Stimulated activated effector memory CD8-positive, alpha-beta T cell treated with anti-CD3 and anti-CD28 coated beads, Interleukin-12 subunit alpha, Interleukin-12 subunit beta, amount 100 ng/mL, for 72 hours (primary cell): ENCODE measurements at regions not wholly inside any gene's neighbourhood (a gene's known extent, or its start where the extent isn't known, plus 50 kb on each side); places are given as distances from the start of the nearest gene placed in this dataset.

ENCODE experiments used
- ATAC-seq: fragments of 150-1000 bp; cut with Tn5 transposase; 2 replicates; pipeline ENCODE4 v1.10.0; 2021
- DNase-seq, 2 donors: peaks; one replicate each; pipeline ENCODE4 v3.0.0; 2021 to 2022; ENCODE audit warnings: low spot score in 2 of 2
- H3K27ac Mint-ChIP-seq: one replicate; pipeline ENCODE4 v1.8.0; 2022; ENCODE audit warnings: mild to moderate bottlenecking, mixed read lengths
- H3K36me3 Mint-ChIP-seq: one replicate; pipeline ENCODE4 v1.8.0; 2022; ENCODE audit warnings: mild to moderate bottlenecking, mixed read lengths
- H3K4me1 Mint-ChIP-seq: one replicate; pipeline ENCODE4 v1.8.0; 2022; ENCODE audit warnings: mixed read lengths
- H3K4me3 Mint-ChIP-seq: one replicate; pipeline ENCODE4 v1.8.0; 2022; ENCODE audit warnings: mild to moderate bottlenecking, mixed read lengths
- H3K9me3 Mint-ChIP-seq: one replicate; pipeline ENCODE4 v1.8.0; 2022; ENCODE audit warnings: mixed read lengths

DNA sequence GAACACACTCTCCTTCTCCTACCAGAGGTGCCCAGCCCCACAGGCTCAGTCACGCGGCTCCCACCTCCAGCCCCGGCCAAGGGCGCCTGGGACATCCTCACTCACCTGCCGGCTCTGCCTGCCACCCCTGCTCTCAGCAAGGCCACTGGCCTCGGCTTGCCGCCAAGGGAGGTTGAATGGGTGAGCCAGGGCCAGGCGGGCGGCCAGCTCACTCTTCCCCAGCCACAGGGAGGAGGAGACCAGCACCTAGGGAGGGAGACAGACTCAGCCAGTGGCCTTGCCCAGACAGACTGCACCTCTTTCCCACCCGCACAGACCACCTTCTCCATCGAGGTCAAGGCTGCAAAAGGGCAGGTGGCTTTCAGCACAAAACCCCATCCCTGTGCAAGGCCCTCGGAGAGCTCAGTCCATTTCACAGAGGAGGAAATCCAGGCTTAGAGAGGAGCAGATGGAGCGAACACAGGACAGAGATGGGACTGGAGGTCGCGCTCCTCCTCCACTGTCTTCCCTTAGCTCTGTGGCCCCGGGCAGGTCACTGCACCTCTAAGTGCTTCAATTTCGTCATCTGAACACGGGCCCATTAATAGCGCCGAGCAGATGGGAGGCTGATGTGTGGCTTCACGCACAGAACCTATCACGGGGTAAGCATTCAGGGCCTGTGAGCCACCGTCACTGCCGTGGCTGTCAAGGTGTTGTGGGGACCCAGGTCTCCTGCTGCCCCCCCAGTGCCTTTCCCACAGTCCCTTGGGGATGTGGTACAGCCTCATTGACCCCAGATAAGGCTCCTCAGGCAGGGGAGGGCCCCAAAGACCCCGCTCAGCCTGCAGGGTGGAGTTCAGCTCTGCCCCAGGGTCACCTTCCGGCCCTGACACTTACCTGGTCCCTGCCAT, 56.1 kb downstream of the RMI2 start:
- no peak overlapping the region for H3K27ac Mint-ChIP-seq
- H3K36me3 Mint-ChIP-seq = no peaks in the 10 kb centered on the region
- ATAC-seq (no peak), DNase-seq (no peak)
- peaks cover 7% of the 10 kb centered on the region for H3K4me1 Mint-ChIP-seq
- no peaks in the 10 kb centered on the region for H3K9me3 Mint-ChIP-seq
- H3K4me3 Mint-ChIP-seq = no peak overlapping the region

DNA sequence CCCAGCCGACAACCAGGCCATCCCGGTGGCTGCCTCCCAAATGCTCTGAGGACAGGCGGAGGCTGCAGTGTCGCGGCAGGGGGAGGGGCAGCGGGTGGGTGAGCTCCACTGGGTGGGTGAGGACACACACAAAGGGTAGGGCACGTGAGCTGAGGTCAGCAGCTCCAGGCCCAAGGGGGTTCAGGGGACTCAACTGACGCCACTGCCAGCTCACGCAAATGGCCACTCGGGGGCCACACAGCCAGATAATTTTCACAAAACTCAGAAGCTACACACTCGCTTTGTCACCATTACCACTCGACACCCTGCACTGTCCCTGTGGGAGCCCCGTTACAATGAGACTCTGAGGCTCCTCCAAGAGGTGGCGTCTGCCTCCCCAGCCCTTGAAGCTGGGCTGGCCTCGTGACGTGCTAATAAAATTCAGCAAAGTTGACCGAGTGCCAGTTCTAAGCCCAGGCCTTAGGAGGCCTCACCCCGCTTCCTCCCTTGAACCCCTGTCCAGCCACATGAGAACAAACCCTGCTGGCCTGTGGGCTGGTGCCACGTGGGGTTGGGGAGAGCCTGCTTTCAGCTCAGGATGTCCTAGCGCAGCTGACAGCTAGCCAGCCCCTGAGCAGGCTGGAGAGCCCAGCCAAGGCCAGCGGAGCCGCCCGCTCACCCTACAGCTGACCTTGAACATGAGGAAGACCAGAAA, 56.9 kb downstream of the RMI2 start:
- Mint-ChIP-seq H3K9me3 (no peaks in the 10 kb centered on the region), H3K4me3 (no peak overlapping the region), H3K36me3 (no peaks in the 10 kb centered on the region), H3K27ac (no peak overlapping the region), H3K4me1 (no peaks in the 10 kb centered on the region)
- no peak for DNase-seq
- no peak for ATAC-seq

DNA sequence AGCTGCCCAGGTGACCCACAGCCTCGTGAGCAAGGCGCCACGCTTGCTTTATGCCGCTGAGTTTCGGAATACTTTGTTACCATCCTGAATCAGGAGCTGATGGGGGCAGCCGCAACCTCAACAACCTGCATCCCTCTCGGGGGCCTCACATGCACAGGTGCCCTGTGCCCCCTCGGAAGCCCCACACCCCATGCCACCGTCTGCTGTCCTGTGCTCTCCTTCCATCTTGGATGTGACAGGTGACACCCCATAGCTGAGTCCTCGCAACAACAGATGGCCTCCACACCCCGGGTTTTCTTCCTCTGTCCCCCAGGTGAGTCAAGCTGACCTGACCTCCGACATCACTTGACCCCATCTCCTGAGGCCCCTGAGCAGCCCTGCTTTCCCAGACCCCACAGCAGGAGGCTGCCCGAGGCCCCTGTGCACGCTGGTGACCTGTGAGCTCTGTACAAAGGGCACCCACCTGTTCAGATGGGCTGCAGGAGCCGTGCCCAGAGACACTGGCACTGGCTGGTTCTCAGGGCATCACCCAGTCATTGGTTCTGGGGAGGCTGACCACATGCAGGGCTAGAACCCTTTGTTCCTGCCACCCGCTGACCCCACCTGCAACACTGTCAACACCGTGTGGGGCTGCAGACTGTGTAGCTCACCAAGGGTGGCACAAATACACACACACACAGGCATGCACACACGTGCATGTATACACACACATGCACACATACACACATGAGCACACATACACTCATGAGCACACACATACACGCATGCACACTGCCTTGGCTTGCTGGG, 57.7 kb downstream of the RMI2 start:
- no peak overlapping the region for H3K27ac Mint-ChIP-seq
- H3K9me3 Mint-ChIP-seq = no peaks in the 10 kb centered on the region
- no peaks in the 10 kb centered on the region for H3K36me3 Mint-ChIP-seq

DNA sequence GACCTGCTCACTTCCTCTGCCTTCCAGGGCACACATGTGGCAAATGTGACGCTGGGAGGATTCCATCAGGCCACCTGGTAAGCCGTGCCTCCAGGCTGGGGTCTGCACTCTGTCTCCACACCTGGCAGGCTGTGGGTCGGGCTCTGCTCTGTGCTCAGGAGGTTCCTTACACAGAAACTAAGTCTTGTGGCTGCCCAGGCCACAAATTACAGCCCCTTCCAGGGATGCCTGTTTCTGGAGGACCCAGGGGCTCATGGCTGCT, 58.2 kb downstream of the RMI2 start:
- Mint-ChIP-seq H3K27ac (no peak overlapping the region), H3K4me1 (no peaks in the 10 kb centered on the region), H3K4me3 (no peak overlapping the region), H3K9me3 (no peaks in the 10 kb centered on the region), H3K36me3 (no peaks in the 10 kb centered on the region)
- no peak for DNase-seq
- no peak for ATAC-seq

More for the DNA sequence above, 57.7 kb downstream of the RMI2 start:
- ATAC-seq (no peak), DNase-seq (no peak)
- no peaks in the 10 kb centered on the region for H3K4me1 Mint-ChIP-seq
- H3K4me3 Mint-ChIP-seq = no peak overlapping the region

GRCh38 chr16:11403920-11404319, 58.7 kb downstream of the RMI2 start:
- Mint-ChIP-seq H3K9me3 (no peaks in the 10 kb centered on the region), H3K4me1 (no peaks in the 10 kb centered on the region), H3K27ac (no peak overlapping the region), H3K36me3 (no peaks in the 10 kb centered on the region), H3K4me3 (no peak overlapping the region)
- ATAC-seq (no peak), DNase-seq (no peak)

GRCh38 chr16:11404603-11405002, 59.3 kb downstream of the RMI2 start:
- Mint-ChIP-seq H3K4me1 (no peaks in the 10 kb centered on the region), H3K4me3 (no peak overlapping the region), H3K36me3 (no peaks in the 10 kb centered on the region), H3K27ac (no peak overlapping the region), H3K9me3 (no peaks in the 10 kb centered on the region)
- DNase-seq (no peak), ATAC-seq (no peak)

DNA sequence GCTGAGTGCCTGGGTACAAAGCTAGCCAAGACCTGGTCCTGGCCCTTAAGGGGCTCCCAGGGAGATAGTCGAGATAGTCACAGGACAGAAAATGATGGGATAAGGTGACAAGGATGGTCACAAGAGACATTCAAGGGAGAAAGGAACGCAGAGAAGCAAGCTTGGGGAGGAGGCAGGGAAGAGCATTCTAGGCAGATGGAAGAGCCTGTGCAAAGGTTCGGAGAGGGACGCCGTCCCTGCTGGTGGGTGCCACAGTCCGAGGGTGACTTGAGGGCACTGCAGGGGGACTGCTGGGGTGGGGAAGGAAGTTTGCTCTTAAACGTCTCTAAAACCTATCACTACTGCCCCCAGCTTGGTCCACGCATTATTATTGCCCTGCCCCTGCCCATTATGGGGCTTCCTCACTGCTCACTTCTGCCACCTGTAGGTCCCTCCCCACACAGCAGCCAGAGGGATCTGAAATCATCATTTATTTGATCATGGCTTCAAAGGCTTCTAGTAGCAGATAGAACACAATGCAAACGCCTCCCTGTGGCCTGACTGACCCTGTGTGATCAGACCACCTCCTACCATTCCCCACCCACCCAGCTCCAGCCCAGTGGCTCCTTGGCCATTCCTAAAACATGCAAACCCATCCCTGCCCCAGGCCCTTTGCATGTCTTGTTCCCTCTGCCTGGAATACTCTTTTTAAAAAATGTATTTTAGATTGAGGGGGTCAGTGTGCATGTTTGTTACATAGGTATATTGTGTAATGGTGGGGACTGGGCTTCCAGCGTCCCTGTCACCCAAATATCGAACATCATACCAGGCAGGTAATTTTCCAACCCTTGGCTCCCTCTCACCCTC, 60.3 kb downstream of the RMI2 start:
- DNase-seq (peak; percentile 38 to 87), ATAC-seq (peak; percentile 33)
- H3K27ac Mint-ChIP-seq = no peak overlapping the region
- no peaks in the 10 kb centered on the region for H3K9me3 Mint-ChIP-seq
- H3K36me3 Mint-ChIP-seq = no peaks in the 10 kb centered on the region
- H3K4me3 Mint-ChIP-seq = no peak overlapping the region
- no peaks in the 10 kb centered on the region for H3K4me1 Mint-ChIP-seq

GRCh38 chr16:11406177-11406560, 60.9 kb downstream of the RMI2 start:
- no peaks in the 10 kb centered on the region for H3K36me3 Mint-ChIP-seq
- no peaks in the 10 kb centered on the region for H3K9me3 Mint-ChIP-seq
- H3K27ac Mint-ChIP-seq = no peak overlapping the region
- DNase-seq (no peak), ATAC-seq (no peak)
- no peak overlapping the region for H3K4me3 Mint-ChIP-seq
- H3K4me1 Mint-ChIP-seq = no peaks in the 10 kb centered on the region

- H3K27ac Mint-ChIP-seq = peak overlapping the region; percentile 67
- H3K36me3 Mint-ChIP-seq = no peaks in the 10 kb centered on the region
- ATAC-seq = peak; percentile 60
- H3K4me3 Mint-ChIP-seq = no peak overlapping the region
- no peaks in the 10 kb centered on the region for H3K9me3 Mint-ChIP-seq
- DNase-seq = peak; percentile 53 to 85
- H3K4me1 Mint-ChIP-seq = peaks cover 5% of the 10 kb centered on the region
Observed at GRCh38 chr16:11407047-11407982, 62.1 kb downstream of the RMI2 start.

GRCh38 chr16:11408216-11408615, 63.0 kb downstream of the RMI2 start:
- Mint-ChIP-seq H3K9me3 (no peaks in the 10 kb centered on the region), H3K27ac (no peak overlapping the region), H3K4me1 (peaks cover 6% of the 10 kb centered on the region), H3K4me3 (no peak overlapping the region), H3K36me3 (no peaks in the 10 kb centered on the region)
- ATAC-seq (no peak), DNase-seq (no peak)

DNA sequence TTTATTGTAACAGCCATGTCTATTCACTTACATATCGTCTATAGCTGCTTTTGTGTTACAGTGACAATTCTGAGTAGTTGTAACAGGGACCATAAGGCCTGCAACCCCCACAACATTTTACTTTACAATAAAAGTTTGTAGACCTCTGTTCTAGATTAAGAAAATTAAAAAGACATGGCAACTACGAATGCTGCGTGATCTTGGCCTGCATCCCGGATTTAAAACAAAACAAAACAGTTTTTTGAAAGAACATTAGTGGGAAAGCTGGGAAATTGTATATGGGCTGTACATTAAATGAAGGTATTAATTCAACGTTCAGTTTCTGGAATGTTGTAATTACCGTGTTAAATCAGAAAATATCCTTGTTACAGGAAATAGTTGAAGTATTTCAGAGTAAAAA, 64.1 kb downstream of the RMI2 start:
- no peak overlapping the region for H3K27ac Mint-ChIP-seq
- no peaks in the 10 kb centered on the region for H3K9me3 Mint-ChIP-seq
- peaks cover 6% of the 10 kb centered on the region for H3K4me1 Mint-ChIP-seq
- H3K4me3 Mint-ChIP-seq = no peak overlapping the region
- DNase-seq = no peak
- H3K36me3 Mint-ChIP-seq = no peaks in the 10 kb centered on the region
- ATAC-seq = no peak

DNA sequence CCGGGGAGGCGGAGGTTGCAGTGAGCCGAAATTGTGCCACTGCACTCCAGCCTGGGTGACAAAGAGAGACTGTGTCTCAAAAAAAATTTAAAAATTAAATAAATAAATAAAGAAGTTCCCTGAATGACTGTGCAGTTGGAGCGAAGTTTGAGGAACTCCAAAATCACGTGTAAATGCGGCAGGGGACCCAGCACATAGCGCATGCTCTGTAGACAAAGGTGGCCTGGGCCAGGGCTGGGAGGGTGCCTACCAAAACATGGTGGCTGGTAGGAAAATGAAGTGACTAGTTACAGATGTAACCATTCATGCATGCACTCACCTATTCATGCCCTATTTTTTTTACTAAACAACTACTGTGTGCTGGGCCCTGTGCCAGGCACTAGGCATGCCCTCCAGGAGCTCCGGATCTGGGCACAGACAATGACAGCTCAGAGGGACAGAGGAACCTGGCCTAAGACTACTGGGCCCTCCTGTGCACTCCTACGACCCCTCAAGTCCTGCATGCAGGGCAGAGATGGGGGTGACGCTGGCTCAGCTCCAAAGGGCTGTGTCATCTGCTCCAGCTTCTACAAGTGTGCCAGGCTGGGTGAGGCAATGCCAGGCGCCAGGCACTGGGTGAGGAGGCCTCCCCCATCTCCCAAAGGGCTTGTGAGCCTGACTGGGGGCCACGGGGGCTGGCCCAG, 65.3 kb downstream of the RMI2 start:
- DNase-seq = no peak

DNA sequence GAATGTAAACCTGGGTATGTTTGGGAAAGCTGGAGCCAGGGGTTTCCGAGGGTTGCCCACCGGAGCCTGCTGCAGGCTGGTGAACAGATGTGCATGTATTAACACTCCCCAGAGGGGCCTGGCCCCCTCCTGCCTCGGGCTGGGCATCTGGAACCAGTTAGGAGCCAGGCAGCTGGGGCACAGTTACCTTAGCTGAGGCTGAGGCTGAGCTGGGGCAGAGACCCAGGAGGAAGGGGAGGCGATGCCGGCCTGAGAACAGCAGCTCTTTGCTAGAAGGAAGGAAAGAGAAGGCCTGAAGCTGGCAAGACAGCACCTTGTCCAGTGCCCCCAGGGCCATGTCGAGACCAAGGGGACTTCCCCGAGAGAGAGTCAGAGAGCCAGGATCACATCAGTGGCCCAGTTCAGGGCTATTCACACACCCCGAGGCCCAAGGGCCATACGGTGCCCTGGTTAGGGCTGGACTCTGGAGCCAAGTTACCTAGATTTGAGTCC, 65.8 kb downstream of the RMI2 start:
- H3K4me3 Mint-ChIP-seq = no peak overlapping the region
- H3K36me3 Mint-ChIP-seq = no peaks in the 10 kb centered on the region
- DNase-seq (no peak), ATAC-seq (no peak)
- no peak overlapping the region for H3K27ac Mint-ChIP-seq
- peaks cover 6% of the 10 kb centered on the region for H3K4me1 Mint-ChIP-seq
- no peaks in the 10 kb centered on the region for H3K9me3 Mint-ChIP-seq

More for the DNA sequence above, 65.3 kb downstream of the RMI2 start:
- Mint-ChIP-seq H3K4me1 (peaks cover 6% of the 10 kb centered on the region), H3K36me3 (no peaks in the 10 kb centered on the region), H3K9me3 (no peaks in the 10 kb centered on the region), H3K4me3 (no peak overlapping the region), H3K27ac (no peak overlapping the region)
- ATAC-seq = peak; percentile 19
